Testis (tissue), 2 donors: ENCODE measurements at regions not wholly inside any gene's neighbourhood (a gene's known extent, or its start where the extent isn't known, plus 50 kb on each side); places are given as distances from the start of the nearest gene placed in this dataset.

Source experiments
- DNase-seq: peaks from one replicate; pipeline ENCODE4 v3.0.0-alpha.2; 2019
- H3K27ac ChIP-seq, 2 donors: fragments of 200-600 bp; sonication (generic); one replicate each; pipeline ENCODE4 v1.5.1; 2019
- H3K27me3 ChIP-seq: fragments of 200-600 bp; sonication (generic); one replicate; pipeline ENCODE4 v1.5.1; 2019
- H3K36me3 ChIP-seq: fragments of 200-600 bp; sonication (generic); one replicate; pipeline ENCODE4 v1.5.1; 2017; ENCODE audit warnings: low read depth; ENCODE audit errors: missing control alignments
- H3K4me1 ChIP-seq: fragments of 200-600 bp; sonication (generic); one replicate; pipeline ENCODE4 v1.5.1; 2019
- H3K4me3 ChIP-seq, 2 donors: fragments of 200-600 bp; sonication (generic); one replicate each; pipeline ENCODE4 v1.5.1; 2017 to 2019
- H3K9me3 ChIP-seq: fragments of 200-600 bp; sonication (generic); one replicate; pipeline ENCODE4 v1.5.1; 2017
- POLR2A ChIP-seq: fragments of 450-650 bp; IDR thresholded peaks from one replicate; pipeline ENCODE4 v1.6.1; 2017; ENCODE audit warnings: antibody characterized with exemption, mild to moderate bottlenecking, moderate library complexity
- WGBS, 2 donors: methylation state at CpG; one replicate each; pipeline ENCODE4 v1.1.5; 2018; 5-methylcytosine and 5-hydroxymethylcytosine counted together
- intact Hi-C: fragments of 100-400 bp; cut with DNase I; formaldehyde crosslinking; loops from one replicate; pipeline ENCODE4 v1.15.1; 2023; ENCODE audit warnings: low total_unique reads
- TF ChIP-seq, protein P1 (sequence below), 3 experiments: fragments of 450-650 bp in 2 of 3; fragments of 200-600 bp in 1 of 3; sonication (generic) in 1 of 3; IDR thresholded peaks; one replicate each; pipeline ENCODE4 v1.5.1; 2016 to 2019; ENCODE audit warnings: antibody characterized with exemption in 3 of 3, mild to moderate bottlenecking in 2 of 3, moderate library complexity in 1 of 3

DNA sequence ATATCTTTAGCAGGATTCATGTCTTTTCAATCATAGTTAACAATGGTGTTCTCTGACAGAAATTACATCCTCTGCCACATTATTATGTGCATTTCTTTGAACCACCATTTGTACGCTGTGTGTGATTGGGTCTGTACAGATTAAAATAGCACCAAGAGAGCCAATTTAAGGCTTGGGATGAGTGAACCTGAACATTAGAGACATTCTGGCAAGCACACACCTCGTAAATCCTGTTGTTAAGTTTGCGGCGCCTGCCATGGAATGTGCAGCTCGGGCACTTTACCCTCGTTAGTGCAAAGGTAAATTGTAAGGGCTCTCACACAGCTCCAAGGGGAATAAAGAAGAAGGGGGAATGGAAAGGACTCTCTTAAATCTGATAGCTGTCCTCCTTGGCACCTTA, 482.4 kb upstream of the DPPA4 start:
- H3K36me3 ChIP-seq, result no peaks in the 10 kb centered on the region
- no peaks in the 10 kb centered on the region for H3K4me1 ChIP-seq
- intact Hi-C loops, result no loop called here
- no peak overlapping the region for H3K4me3 ChIP-seq
- H3K27ac ChIP-seq, result no peak overlapping the region
- DNase-seq, result no peak
- H3K27me3 ChIP-seq, result no peaks in the 10 kb centered on the region
- H3K9me3 ChIP-seq, result no peaks in the 10 kb centered on the region
- TF ChIP-seq, protein P1, sequence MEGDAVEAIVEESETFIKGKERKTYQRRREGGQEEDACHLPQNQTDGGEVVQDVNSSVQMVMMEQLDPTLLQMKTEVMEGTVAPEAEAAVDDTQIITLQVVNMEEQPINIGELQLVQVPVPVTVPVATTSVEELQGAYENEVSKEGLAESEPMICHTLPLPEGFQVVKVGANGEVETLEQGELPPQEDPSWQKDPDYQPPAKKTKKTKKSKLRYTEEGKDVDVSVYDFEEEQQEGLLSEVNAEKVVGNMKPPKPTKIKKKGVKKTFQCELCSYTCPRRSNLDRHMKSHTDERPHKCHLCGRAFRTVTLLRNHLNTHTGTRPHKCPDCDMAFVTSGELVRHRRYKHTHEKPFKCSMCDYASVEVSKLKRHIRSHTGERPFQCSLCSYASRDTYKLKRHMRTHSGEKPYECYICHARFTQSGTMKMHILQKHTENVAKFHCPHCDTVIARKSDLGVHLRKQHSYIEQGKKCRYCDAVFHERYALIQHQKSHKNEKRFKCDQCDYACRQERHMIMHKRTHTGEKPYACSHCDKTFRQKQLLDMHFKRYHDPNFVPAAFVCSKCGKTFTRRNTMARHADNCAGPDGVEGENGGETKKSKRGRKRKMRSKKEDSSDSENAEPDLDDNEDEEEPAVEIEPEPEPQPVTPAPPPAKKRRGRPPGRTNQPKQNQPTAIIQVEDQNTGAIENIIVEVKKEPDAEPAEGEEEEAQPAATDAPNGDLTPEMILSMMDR (IDR thresholded peaks at IDR 0.05), result no peak
- no peak for TF ChIP-seq POLR2A
- 61 to 62% methylated on average over 6 of the region's 6 CpGs for WGBS, 2 donors

DNA sequence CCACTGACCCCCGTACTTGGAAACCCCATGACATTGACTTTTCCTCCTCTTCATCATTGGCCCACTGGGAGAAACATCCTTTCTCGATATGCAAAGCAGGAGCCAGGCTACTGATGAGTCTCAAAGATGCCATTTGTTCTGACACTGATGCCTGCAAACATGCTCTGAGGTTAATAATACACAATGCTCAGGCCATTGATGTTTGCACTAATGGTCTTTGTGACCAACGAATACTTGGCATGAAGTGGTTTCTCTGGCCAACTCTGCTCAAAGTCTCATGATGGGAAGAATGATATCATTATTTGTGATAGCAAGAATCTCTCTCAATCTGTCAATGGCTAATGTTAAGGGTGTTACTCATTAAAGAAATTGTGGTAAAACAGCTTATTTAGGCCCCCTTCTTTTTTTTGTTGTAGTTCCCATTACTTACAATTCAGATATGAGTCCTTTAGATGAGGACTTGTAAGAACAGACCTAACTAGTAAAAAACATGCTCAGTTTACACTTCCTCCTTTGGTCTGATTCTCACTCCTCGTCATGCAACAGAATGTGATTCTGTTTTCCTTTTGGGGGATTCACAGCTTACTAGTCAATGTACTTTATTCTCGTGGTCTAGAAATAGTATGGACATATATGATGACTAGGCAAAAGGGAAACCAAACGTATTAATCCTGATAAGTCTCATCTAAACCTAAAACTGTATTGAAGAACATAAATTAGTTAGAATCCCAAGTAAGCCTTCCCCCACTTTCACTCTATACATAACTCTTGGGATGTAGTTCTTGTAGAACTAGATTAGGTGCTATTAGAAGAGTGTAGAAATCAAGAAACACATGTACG, 488.8 kb upstream of the DPPA4 start:
- Histone ChIP-seq H3K4me3 (no peak overlapping the region), H3K4me1 (no peaks in the 10 kb centered on the region), H3K27ac (no peak overlapping the region), H3K27me3 (no peaks in the 10 kb centered on the region), H3K36me3 (no peaks in the 10 kb centered on the region), H3K9me3 (no peaks in the 10 kb centered on the region)
- intact Hi-C loops, result no loop called here
- TF ChIP-seq, protein P1 (IDR thresholded peaks at IDR 0.05), result no peak
- no peak for TF ChIP-seq POLR2A
- 84 to 89% methylated on average over 7 of the region's 7 CpGs for WGBS, 2 donors
- DNase-seq, result no peak

DNA sequence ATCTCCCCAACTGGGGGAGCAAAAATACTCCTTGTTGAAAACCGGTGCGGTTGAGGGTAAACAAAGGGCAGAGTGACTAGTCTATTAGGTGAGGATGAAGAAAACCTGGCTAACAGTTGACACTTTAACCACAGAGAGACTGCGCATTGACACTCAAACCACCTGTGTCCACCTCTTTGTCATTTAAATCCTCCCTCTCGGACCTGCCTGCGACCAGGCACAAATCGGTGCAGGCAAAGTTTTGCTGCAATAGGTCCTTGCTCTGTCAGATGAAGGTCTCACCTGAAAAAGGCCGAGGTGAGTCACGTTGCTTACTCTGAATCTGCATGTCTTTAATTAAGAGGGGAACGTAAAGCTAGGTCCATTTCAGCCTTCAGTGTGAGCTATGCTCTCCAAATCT, 494.1 kb upstream of the DPPA4 start:
- Histone ChIP-seq H3K4me3 (no peak overlapping the region), H3K4me1 (no peaks in the 10 kb centered on the region), H3K36me3 (no peaks in the 10 kb centered on the region), H3K9me3 (no peaks in the 10 kb centered on the region), H3K27me3 (no peaks in the 10 kb centered on the region), H3K27ac (no peak overlapping the region)
- intact Hi-C loops, result no loop called here
- DNase-seq, result no peak
- 43 to 62% methylated on average over 7 to 9 of the region's 9 CpGs for WGBS, 2 donors
- TF ChIP-seq POLR2A, result no peak
- TF ChIP-seq, protein P1 (IDR thresholded peaks at IDR 0.05), result no peak

DNA sequence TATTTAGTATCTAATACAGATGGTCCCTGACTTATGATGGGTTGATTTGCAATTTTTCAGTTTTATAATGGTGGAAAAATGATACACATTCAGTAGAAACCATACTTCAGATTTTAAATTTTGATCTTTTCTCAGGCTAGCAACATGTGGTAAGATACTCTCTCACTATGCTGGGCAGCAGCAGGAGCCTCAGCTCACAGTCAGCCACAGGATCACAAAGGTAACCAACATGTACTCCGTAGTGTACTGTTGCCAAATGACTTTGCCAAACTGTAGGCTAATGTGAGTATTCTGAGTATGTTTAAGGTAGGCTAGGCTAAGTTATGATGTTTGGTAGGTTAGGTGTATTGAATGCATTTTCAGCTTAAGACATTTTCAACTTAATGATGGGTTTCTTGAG, 498.6 kb upstream of the DPPA4 start:
- Histone ChIP-seq H3K36me3 (no peaks in the 10 kb centered on the region), H3K9me3 (no peaks in the 10 kb centered on the region), H3K4me3 (no peak overlapping the region), H3K27ac (no peak overlapping the region), H3K4me1 (no peaks in the 10 kb centered on the region), H3K27me3 (no peaks in the 10 kb centered on the region)
- 68 to 93% methylated on average over 1 of the region's 1 CpG for WGBS, 2 donors
- TF ChIP-seq POLR2A, result no peak
- TF ChIP-seq, protein P1 (IDR thresholded peaks at IDR 0.05), result no peak
- intact Hi-C loops, result no loop called here
- DNase-seq, result no peak

DNA sequence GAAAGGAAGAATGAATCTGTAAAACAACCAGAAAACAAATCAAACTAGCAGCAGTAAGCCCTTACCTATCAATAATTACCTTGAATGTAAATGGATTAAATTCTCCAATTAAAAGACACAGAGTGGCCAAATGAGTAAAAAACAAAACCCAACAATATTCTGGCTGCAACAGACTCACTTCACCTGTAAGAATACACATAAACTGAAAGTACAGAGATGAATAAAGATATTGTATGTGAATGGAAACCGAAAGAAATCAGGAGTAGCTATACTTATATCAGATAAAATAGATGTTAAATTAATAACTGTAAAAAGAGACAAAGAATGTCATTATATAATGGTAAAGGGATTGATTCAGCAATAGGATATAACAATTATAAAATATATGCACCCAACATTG, 514.5 kb upstream of the DPPA4 start:
- Histone ChIP-seq H3K4me3 (no peak overlapping the region), H3K27ac (no peak overlapping the region), H3K36me3 (no peaks in the 10 kb centered on the region), H3K9me3 (no peaks in the 10 kb centered on the region), H3K27me3 (no peaks in the 10 kb centered on the region), H3K4me1 (no peaks in the 10 kb centered on the region)
- TF ChIP-seq POLR2A, result no peak
- TF ChIP-seq, protein P1 (IDR thresholded peaks at IDR 0.05), result no peak
- 80 to 91% methylated on average over 1 of the region's 1 CpG for WGBS, 2 donors
- intact Hi-C loops, result no loop called here
- no peak for DNase-seq
